ENCODE measurements at regions not wholly inside any gene's neighbourhood (a gene's known extent, or its start where the extent isn't known, plus 50 kb on each side); places are given as distances from the start of the nearest gene placed in this dataset.

- no peak overlapping the region for H3K4me3 Mint-ChIP-seq
- H3K27ac Mint-ChIP-seq: no peak overlapping the region
- H3K9me3 Mint-ChIP-seq: no peaks in the 10 kb centered on the region
- intact Hi-C loops (cut with micrococcal nuclease): no loop called here
- no peak for DNase-seq
- H3K4me1 Mint-ChIP-seq: no peaks in the 10 kb centered on the region
- H3K27me3 Mint-ChIP-seq: no peaks in the 10 kb centered on the region
- no peaks in the 10 kb centered on the region for H3K36me3 Mint-ChIP-seq (ENCODE audit: low read depth)
Measured at GRCh38 chr2:107264184-107264583, 378.2 kb upstream of the ST6GAL2 start.

- DNase-seq: no peak
- Mint-ChIP-seq H3K4me3 (no peak overlapping the region), H3K36me3 (ENCODE audit: low read depth) (no peaks in the 10 kb centered on the region), H3K9me3 (no peaks in the 10 kb centered on the region), H3K27ac (no peak overlapping the region), H3K4me1 (no peaks in the 10 kb centered on the region), H3K27me3 (no peaks in the 10 kb centered on the region)
- intact Hi-C loops (cut with micrococcal nuclease): no loop called here
Measured at GRCh38 chr2:107266555-107266954, 380.6 kb upstream of the ST6GAL2 start.

GRCh38 chr2:107267086-107267485 lies 381.1 kb upstream of the ST6GAL2 start:
- H3K27ac Mint-ChIP-seq: no peak overlapping the region

GRCh38 chr2:107276034-107276433 lies 390.1 kb upstream of the ST6GAL2 start:
- no peaks in the 10 kb centered on the region for H3K36me3 Mint-ChIP-seq (ENCODE audit: low read depth)
- no peak overlapping the region for H3K27ac Mint-ChIP-seq
- H3K9me3 Mint-ChIP-seq: no peaks in the 10 kb centered on the region

More at GRCh38 chr2:107267086-107267485, 381.1 kb upstream of the ST6GAL2 start:
- no peaks in the 10 kb centered on the region for H3K27me3 Mint-ChIP-seq
- no peaks in the 10 kb centered on the region for H3K9me3 Mint-ChIP-seq
- H3K36me3 Mint-ChIP-seq (ENCODE audit: low read depth): no peaks in the 10 kb centered on the region
- DNase-seq: no peak
- intact Hi-C loops (cut with micrococcal nuclease): no loop called here
- no peak overlapping the region for H3K4me3 Mint-ChIP-seq
- no peaks in the 10 kb centered on the region for H3K4me1 Mint-ChIP-seq

GRCh38 chr2:107278672-107279071 lies 392.7 kb upstream of the ST6GAL2 start:
- no peaks in the 10 kb centered on the region for H3K9me3 Mint-ChIP-seq
- intact Hi-C loops (cut with micrococcal nuclease): no loop called here
- no peak overlapping the region for H3K27ac Mint-ChIP-seq
- no peaks in the 10 kb centered on the region for H3K36me3 Mint-ChIP-seq (ENCODE audit: low read depth)
- no peak overlapping the region for H3K4me3 Mint-ChIP-seq
- H3K4me1 Mint-ChIP-seq: no peaks in the 10 kb centered on the region
- DNase-seq: no peak
- H3K27me3 Mint-ChIP-seq: no peaks in the 10 kb centered on the region

More at GRCh38 chr2:107276034-107276433, 390.1 kb upstream of the ST6GAL2 start:
- Mint-ChIP-seq H3K4me3 (no peak overlapping the region), H3K27me3 (no peaks in the 10 kb centered on the region), H3K4me1 (no peaks in the 10 kb centered on the region)
- no peak for DNase-seq
- intact Hi-C loops (cut with micrococcal nuclease): no loop called here

GRCh38 chr2:107281637-107282036 lies 395.7 kb upstream of the ST6GAL2 start:
- Mint-ChIP-seq H3K27me3 (no peaks in the 10 kb centered on the region), H3K4me1 (no peaks in the 10 kb centered on the region), H3K9me3 (no peaks in the 10 kb centered on the region), H3K4me3 (no peak overlapping the region), H3K36me3 (ENCODE audit: low read depth) (no peaks in the 10 kb centered on the region), H3K27ac (no peak overlapping the region)
- no peak for DNase-seq
- intact Hi-C loops (cut with micrococcal nuclease): no loop called here

GRCh38 chr2:107282135-107282534 lies 396.2 kb upstream of the ST6GAL2 start:
- intact Hi-C loops (cut with micrococcal nuclease): no loop called here
- no peaks in the 10 kb centered on the region for H3K4me1 Mint-ChIP-seq
- no peaks in the 10 kb centered on the region for H3K9me3 Mint-ChIP-seq
- no peak overlapping the region for H3K27ac Mint-ChIP-seq
- H3K4me3 Mint-ChIP-seq: no peak overlapping the region
- DNase-seq: no peak
- H3K27me3 Mint-ChIP-seq: no peaks in the 10 kb centered on the region
- no peaks in the 10 kb centered on the region for H3K36me3 Mint-ChIP-seq (ENCODE audit: low read depth)

- Mint-ChIP-seq H3K27me3 (no peaks in the 10 kb centered on the region), H3K4me1 (no peaks in the 10 kb centered on the region), H3K4me3 (no peak overlapping the region), H3K27ac (no peak overlapping the region), H3K9me3 (no peaks in the 10 kb centered on the region), H3K36me3 (ENCODE audit: low read depth) (no peaks in the 10 kb centered on the region)
- intact Hi-C loops (cut with micrococcal nuclease): no loop called here
- no peak for DNase-seq
Measured at GRCh38 chr2:107285621-107286299, 399.8 kb upstream of the ST6GAL2 start.

GRCh38 chr2:107290041-107290440 lies 404.1 kb upstream of the ST6GAL2 start:
- Mint-ChIP-seq H3K27me3 (no peaks in the 10 kb centered on the region), H3K36me3 (ENCODE audit: low read depth) (no peaks in the 10 kb centered on the region), H3K27ac (no peak overlapping the region), H3K9me3 (no peaks in the 10 kb centered on the region), H3K4me1 (no peaks in the 10 kb centered on the region), H3K4me3 (no peak overlapping the region)
- no peak for DNase-seq
- intact Hi-C loops (cut with micrococcal nuclease): no loop called here

GRCh38 chr2:107303964-107304363 lies 418.0 kb upstream of the ST6GAL2 start:
- H3K27me3 Mint-ChIP-seq: no peaks in the 10 kb centered on the region
- H3K9me3 Mint-ChIP-seq: no peaks in the 10 kb centered on the region
- intact Hi-C loops (cut with micrococcal nuclease): no loop called here
- H3K4me1 Mint-ChIP-seq: no peaks in the 10 kb centered on the region
- H3K36me3 Mint-ChIP-seq (ENCODE audit: low read depth): no peaks in the 10 kb centered on the region
- no peak for DNase-seq
- no peak overlapping the region for H3K27ac Mint-ChIP-seq
- no peak overlapping the region for H3K4me3 Mint-ChIP-seq

GRCh38 chr2:107305966-107306365 lies 420.0 kb upstream of the ST6GAL2 start:
- Mint-ChIP-seq H3K4me1 (no peaks in the 10 kb centered on the region), H3K4me3 (no peak overlapping the region), H3K27ac (no peak overlapping the region), H3K9me3 (no peaks in the 10 kb centered on the region), H3K27me3 (no peaks in the 10 kb centered on the region), H3K36me3 (ENCODE audit: low read depth) (no peaks in the 10 kb centered on the region)
- no peak for DNase-seq
- intact Hi-C loops (cut with micrococcal nuclease): no loop called here

GRCh38 chr2:107306881-107307280 lies 420.9 kb upstream of the ST6GAL2 start:
- Mint-ChIP-seq H3K9me3 (no peaks in the 10 kb centered on the region), H3K27ac (no peak overlapping the region)
- intact Hi-C loops (cut with micrococcal nuclease): no loop called here

GRCh38 chr2:107308835-107309234 lies 422.9 kb upstream of the ST6GAL2 start:
- Mint-ChIP-seq H3K36me3 (ENCODE audit: low read depth) (no peaks in the 10 kb centered on the region), H3K27ac (no peak overlapping the region), H3K4me1 (no peaks in the 10 kb centered on the region), H3K9me3 (no peaks in the 10 kb centered on the region), H3K27me3 (no peaks in the 10 kb centered on the region), H3K4me3 (no peak overlapping the region)
- intact Hi-C loops (cut with micrococcal nuclease): no loop called here
- no peak for DNase-seq

More at GRCh38 chr2:107306881-107307280, 420.9 kb upstream of the ST6GAL2 start:
- H3K4me1 Mint-ChIP-seq: no peaks in the 10 kb centered on the region
- no peak overlapping the region for H3K4me3 Mint-ChIP-seq
- no peaks in the 10 kb centered on the region for H3K36me3 Mint-ChIP-seq (ENCODE audit: low read depth)
- no peak for DNase-seq
- no peaks in the 10 kb centered on the region for H3K27me3 Mint-ChIP-seq

- intact Hi-C loops (cut with micrococcal nuclease): no loop called here
- Mint-ChIP-seq H3K4me3 (no peak overlapping the region), H3K4me1 (no peaks in the 10 kb centered on the region), H3K36me3 (ENCODE audit: low read depth) (no peaks in the 10 kb centered on the region), H3K9me3 (no peaks in the 10 kb centered on the region), H3K27ac (no peak overlapping the region), H3K27me3 (no peaks in the 10 kb centered on the region)
- DNase-seq: no peak
Measured at GRCh38 chr2:107312240-107312639, 426.3 kb upstream of the ST6GAL2 start.

- intact Hi-C loops (cut with micrococcal nuclease): no loop called here
- Mint-ChIP-seq H3K27me3 (no peaks in the 10 kb centered on the region), H3K4me3 (no peak overlapping the region), H3K4me1 (no peaks in the 10 kb centered on the region), H3K27ac (no peak overlapping the region), H3K9me3 (no peaks in the 10 kb centered on the region), H3K36me3 (ENCODE audit: low read depth) (no peaks in the 10 kb centered on the region)
- DNase-seq: no peak
Measured at GRCh38 chr2:107313316-107313715, 427.3 kb upstream of the ST6GAL2 start.
